HEK293 (cell line): ENCODE measurements at regions not wholly inside any gene's neighbourhood (a gene's known extent, or its start where the extent isn't known, plus 50 kb on each side); places are given as distances from the start of the nearest gene placed in this dataset.

Experiments
- IKZF3 ChIP-seq: fragments of 450-650 bp; IDR thresholded peaks from 2 replicates; pipeline ENCODE4 v1.5.0; 2018; ENCODE audit warnings: missing biosample characterization, mild to moderate bottlenecking, missing genetic modification characterization, moderate library complexity
- MEIS1 ChIP-seq: sonication (generic); formaldehyde crosslinking; IDR thresholded peaks from 2 replicates; pipeline ENCODE4 v1.8.1; 2022; ENCODE audit warnings: missing genetic modification reagents, mild to moderate bottlenecking, borderline replicate concordance
- OSR2 ChIP-seq: fragments of 450-650 bp; formaldehyde crosslinking; IDR thresholded peaks from 2 replicates; pipeline ENCODE4 v1.5.1; 2016; ENCODE audit warnings: missing biosample characterization, missing genetic modification characterization
- SETDB1 ChIP-seq: IDR thresholded peaks from one replicate; pipeline ENCODE4 v1.6.1; 2017; ENCODE audit warnings: mild to moderate bottlenecking, low read length, moderate library complexity, mixed read lengths; ENCODE audit not compliant: insufficient read length
- YY1 ChIP-seq: fragments of 450-650 bp; formaldehyde crosslinking; IDR thresholded peaks from 2 replicates; pipeline ENCODE4 v1.5.1; 2018; ENCODE audit warnings: missing biosample characterization, missing genetic modification characterization
- ZFP37 ChIP-seq: fragments of 450-650 bp; formaldehyde crosslinking; IDR thresholded peaks from 2 replicates; pipeline ENCODE4 v1.5.1; 2016; ENCODE audit warnings: missing biosample characterization, missing genetic modification characterization
- ZNF350 ChIP-seq: fragments of 450-650 bp; formaldehyde crosslinking; IDR thresholded peaks from 2 replicates; pipeline ENCODE4 v1.5.0; 2017; ENCODE audit warnings: missing biosample characterization, mild to moderate bottlenecking, missing genetic modification characterization
- ZNF404 ChIP-seq: fragments of 450-650 bp; formaldehyde crosslinking; IDR thresholded peaks from 2 replicates; pipeline ENCODE4 v1.5.1; 2017; ENCODE audit warnings: missing biosample characterization, missing genetic modification characterization
- ZNF426 ChIP-seq: fragments of 450-650 bp; formaldehyde crosslinking; IDR thresholded peaks from 2 replicates; pipeline ENCODE4 v1.5.1; 2017; ENCODE audit warnings: missing biosample characterization, missing genetic modification characterization, mild to moderate bottlenecking, inconsistent platforms, moderate library complexity
- ZNF596 ChIP-seq: fragments of 450-650 bp; IDR thresholded peaks from 2 replicates; pipeline ENCODE4 v1.5.0; 2018; ENCODE audit warnings: missing biosample characterization, mild to moderate bottlenecking, missing genetic modification characterization, moderate library complexity
- ZNF600 ChIP-seq: fragments of 450-650 bp; formaldehyde crosslinking; IDR thresholded peaks from 2 replicates; pipeline ENCODE4 v1.5.1; 2016; ENCODE audit warnings: missing biosample characterization, missing genetic modification characterization
- ZNF654 ChIP-seq: fragments of 450-650 bp; formaldehyde crosslinking; IDR thresholded peaks from 2 replicates; pipeline ENCODE4 v1.5.1; 2016; ENCODE audit warnings: low read depth, missing biosample characterization, missing genetic modification characterization
- TF ChIP-seq, protein P1 (sequence below): fragments of 450-650 bp; formaldehyde crosslinking; IDR thresholded peaks from 2 replicates; pipeline ENCODE4 v1.5.1; 2016; ENCODE audit warnings: missing biosample characterization, missing genetic modification characterization
- TF ChIP-seq, protein P2 (sequence below): fragments of 450-650 bp; formaldehyde crosslinking; IDR thresholded peaks from 2 replicates; pipeline ENCODE4 v1.5.1; 2016; ENCODE audit warnings: missing biosample characterization, missing genetic modification characterization
- TF ChIP-seq, protein P3 (sequence below): fragments of 450-650 bp; formaldehyde crosslinking; IDR thresholded peaks from 2 replicates; pipeline ENCODE4 v1.5.1; 2017; ENCODE audit warnings: missing biosample characterization, missing genetic modification characterization
- TF ChIP-seq, protein P4 (sequence below): fragments of 450-650 bp; formaldehyde crosslinking; IDR thresholded peaks from 2 replicates; pipeline ENCODE4 v1.5.1; 2016; ENCODE audit warnings: missing biosample characterization, missing genetic modification characterization, low read depth
- TF ChIP-seq, protein P5 (sequence below): fragments of 450-650 bp; formaldehyde crosslinking; IDR thresholded peaks from 2 replicates; pipeline ENCODE4 v1.5.1; 2016; ENCODE audit warnings: missing biosample characterization, missing genetic modification characterization
- TF ChIP-seq, protein P6 (sequence below): fragments of 450-650 bp; formaldehyde crosslinking; IDR thresholded peaks from 2 replicates; pipeline ENCODE4 v1.5.1; 2016; ENCODE audit warnings: missing biosample characterization, missing genetic modification characterization, borderline replicate concordance
- TF ChIP-seq, protein P7 (sequence below): fragments of 450-650 bp; formaldehyde crosslinking; IDR thresholded peaks from 2 replicates; pipeline ENCODE4 v1.5.1; 2017; ENCODE audit warnings: missing biosample characterization, mild to moderate bottlenecking, missing genetic modification characterization, moderate library complexity
- TF ChIP-seq, protein P8 (sequence below): fragments of 450-650 bp; formaldehyde crosslinking; IDR thresholded peaks from 2 replicates; pipeline ENCODE4 v1.5.1; 2017; ENCODE audit warnings: missing biosample characterization, missing genetic modification characterization
- TF ChIP-seq, protein P9 (sequence below): fragments of 450-650 bp; formaldehyde crosslinking; IDR thresholded peaks from 2 replicates; pipeline ENCODE4 v1.5.1; 2016; ENCODE audit warnings: missing biosample characterization, missing genetic modification characterization, low read depth

DNA sequence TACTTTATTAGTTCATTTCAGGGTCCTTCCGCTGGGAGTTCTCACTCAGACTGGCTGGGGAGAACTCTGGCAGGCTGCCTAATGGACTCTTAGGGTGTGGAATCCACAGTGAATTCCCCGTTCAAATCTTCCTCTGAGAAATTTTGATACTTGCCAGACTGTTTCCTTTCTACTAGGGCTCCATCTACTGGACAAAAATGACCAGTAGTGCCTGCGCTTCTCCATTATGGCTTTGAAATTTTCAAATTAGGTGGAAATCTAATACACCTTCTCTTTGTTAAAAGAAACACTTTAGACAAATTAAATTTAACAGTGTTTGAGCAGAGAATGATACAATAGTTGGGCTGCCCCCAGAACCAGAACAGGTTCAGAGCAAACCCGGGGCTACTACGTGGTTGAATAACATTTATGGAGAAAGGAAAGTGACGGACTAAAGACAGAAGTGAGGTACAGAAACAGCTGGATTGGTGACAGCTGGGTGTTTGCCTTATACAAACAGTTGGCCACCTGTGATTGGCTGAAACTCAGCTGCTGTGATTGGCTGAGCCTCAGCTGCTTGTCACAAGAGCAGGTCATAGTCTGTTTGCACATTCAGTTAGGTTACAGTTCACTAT, 52.9 kb upstream of the FDX1 start (continued):
- TF ChIP-seq, protein P1, sequence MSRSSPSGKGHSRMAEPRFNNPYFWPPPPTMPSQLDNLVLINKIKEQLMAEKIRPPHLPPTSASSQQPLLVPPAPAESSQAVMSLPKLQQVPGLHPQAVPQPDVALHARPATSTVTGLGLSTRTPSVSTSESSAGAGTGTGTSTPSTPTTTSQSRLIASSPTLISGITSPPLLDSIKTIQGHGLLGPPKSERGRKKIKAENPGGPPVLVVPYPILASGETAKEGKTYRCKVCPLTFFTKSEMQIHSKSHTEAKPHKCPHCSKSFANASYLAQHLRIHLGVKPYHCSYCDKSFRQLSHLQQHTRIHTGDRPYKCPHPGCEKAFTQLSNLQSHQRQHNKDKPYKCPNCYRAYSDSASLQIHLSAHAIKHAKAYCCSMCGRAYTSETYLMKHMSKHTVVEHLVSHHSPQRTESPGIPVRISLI: no peak
- 0 out of 2 replicates have a peak, but pooled peaks have one; percentile 8 for TF ChIP-seq ZNF600 (tag by site-specific recombination)
- TF ChIP-seq, protein P2, sequence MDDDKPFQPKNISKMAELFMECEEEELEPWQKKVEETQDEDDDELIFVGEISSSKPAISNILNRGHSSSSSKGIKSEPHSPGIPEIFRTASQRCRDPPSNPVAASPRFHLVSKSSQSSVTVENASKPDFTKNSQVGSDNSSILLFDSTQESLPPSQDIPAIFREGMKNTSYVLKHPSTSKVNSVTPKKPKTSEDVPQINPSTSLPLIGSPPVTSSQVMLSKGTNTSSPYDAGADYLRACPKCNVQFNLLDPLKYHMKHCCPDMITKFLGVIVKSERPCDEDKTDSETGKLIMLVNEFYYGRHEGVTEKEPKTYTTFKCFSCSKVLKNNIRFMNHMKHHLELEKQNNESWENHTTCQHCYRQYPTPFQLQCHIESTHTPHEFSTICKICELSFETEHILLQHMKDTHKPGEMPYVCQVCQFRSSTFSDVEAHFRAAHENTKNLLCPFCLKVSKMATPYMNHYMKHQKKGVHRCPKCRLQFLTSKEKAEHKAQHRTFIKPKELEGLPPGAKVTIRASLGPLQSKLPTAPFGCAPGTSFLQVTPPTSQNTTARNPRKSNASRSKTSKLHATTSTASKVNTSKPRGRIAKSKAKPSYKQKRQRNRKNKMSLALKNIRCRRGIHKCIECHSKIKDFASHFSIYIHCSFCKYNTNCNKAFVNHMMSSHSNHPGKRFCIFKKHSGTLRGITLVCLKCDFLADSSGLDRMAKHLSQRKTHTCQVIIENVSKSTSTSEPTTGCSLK (tag by site-specific recombination): no peak
- no peak for TF ChIP-seq ZNF350 (tag by site-specific recombination)
- TF ChIP-seq, protein P3, sequence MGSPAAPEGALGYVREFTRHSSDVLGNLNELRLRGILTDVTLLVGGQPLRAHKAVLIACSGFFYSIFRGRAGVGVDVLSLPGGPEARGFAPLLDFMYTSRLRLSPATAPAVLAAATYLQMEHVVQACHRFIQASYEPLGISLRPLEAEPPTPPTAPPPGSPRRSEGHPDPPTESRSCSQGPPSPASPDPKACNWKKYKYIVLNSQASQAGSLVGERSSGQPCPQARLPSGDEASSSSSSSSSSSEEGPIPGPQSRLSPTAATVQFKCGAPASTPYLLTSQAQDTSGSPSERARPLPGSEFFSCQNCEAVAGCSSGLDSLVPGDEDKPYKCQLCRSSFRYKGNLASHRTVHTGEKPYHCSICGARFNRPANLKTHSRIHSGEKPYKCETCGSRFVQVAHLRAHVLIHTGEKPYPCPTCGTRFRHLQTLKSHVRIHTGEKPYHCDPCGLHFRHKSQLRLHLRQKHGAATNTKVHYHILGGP (tag by site-specific recombination): no peak
- no peak for TF ChIP-seq ZNF404 (tag by site-specific recombination)
- TF ChIP-seq SETDB1: no peak
- TF ChIP-seq, protein P4, sequence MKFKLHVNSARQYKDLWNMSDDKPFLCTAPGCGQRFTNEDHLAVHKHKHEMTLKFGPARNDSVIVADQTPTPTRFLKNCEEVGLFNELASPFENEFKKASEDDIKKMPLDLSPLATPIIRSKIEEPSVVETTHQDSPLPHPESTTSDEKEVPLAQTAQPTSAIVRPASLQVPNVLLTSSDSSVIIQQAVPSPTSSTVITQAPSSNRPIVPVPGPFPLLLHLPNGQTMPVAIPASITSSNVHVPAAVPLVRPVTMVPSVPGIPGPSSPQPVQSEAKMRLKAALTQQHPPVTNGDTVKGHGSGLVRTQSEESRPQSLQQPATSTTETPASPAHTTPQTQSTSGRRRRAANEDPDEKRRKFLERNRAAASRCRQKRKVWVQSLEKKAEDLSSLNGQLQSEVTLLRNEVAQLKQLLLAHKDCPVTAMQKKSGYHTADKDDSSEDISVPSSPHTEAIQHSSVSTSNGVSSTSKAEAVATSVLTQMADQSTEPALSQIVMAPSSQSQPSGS: no peak
- TF ChIP-seq MEIS1 (CRISPR knock-in tag): no peak
- TF ChIP-seq, protein P5, sequence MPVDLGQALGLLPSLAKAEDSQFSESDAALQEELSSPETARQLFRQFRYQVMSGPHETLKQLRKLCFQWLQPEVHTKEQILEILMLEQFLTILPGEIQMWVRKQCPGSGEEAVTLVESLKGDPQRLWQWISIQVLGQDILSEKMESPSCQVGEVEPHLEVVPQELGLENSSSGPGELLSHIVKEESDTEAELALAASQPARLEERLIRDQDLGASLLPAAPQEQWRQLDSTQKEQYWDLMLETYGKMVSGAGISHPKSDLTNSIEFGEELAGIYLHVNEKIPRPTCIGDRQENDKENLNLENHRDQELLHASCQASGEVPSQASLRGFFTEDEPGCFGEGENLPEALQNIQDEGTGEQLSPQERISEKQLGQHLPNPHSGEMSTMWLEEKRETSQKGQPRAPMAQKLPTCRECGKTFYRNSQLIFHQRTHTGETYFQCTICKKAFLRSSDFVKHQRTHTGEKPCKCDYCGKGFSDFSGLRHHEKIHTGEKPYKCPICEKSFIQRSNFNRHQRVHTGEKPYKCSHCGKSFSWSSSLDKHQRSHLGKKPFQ (tag by site-specific recombination): no peak
- TF ChIP-seq OSR2 (tag by site-specific recombination): no peak
- TF ChIP-seq, protein P6, sequence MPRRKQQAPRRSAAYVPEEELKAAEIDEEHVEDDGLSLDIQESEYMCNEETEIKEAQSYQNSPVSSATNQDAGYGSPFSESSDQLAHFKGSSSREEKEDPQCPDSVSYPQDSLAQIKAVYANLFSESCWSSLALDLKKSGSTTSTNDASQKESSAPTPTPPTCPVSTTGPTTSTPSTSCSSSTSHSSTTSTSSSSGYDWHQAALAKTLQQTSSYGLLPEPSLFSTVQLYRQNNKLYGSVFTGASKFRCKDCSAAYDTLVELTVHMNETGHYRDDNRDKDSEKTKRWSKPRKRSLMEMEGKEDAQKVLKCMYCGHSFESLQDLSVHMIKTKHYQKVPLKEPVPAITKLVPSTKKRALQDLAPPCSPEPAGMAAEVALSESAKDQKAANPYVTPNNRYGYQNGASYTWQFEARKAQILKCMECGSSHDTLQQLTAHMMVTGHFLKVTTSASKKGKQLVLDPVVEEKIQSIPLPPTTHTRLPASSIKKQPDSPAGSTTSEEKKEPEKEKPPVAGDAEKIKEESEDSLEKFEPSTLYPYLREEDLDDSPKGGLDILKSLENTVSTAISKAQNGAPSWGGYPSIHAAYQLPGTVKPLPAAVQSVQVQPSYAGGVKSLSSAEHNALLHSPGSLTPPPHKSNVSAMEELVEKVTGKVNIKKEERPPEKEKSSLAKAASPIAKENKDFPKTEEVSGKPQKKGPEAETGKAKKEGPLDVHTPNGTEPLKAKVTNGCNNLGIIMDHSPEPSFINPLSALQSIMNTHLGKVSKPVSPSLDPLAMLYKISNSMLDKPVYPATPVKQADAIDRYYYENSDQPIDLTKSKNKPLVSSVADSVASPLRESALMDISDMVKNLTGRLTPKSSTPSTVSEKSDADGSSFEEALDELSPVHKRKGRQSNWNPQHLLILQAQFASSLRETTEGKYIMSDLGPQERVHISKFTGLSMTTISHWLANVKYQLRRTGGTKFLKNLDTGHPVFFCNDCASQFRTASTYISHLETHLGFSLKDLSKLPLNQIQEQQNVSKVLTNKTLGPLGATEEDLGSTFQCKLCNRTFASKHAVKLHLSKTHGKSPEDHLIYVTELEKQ (tag by site-specific recombination): no peak
- TF ChIP-seq, protein P7, sequence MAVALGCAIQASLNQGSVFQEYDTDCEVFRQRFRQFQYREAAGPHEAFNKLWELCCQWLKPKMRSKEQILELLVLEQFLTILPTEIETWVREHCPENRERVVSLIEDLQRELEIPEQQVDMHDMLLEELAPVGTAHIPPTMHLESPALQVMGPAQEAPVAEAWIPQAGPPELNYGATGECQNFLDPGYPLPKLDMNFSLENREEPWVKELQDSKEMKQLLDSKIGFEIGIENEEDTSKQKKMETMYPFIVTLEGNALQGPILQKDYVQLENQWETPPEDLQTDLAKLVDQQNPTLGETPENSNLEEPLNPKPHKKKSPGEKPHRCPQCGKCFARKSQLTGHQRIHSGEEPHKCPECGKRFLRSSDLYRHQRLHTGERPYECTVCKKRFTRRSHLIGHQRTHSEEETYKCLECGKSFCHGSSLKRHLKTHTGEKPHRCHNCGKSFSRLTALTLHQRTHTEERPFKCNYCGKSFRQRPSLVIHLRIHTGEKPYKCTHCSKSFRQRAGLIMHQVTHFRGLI (tag by site-specific recombination): no peak; the same call in 1 of the 2 replicates
- no peak for TF ChIP-seq ZNF426 (tag by site-specific recombination)
- TF ChIP-seq YY1 (tag by site-specific recombination): no peak
- TF ChIP-seq, protein P8, sequence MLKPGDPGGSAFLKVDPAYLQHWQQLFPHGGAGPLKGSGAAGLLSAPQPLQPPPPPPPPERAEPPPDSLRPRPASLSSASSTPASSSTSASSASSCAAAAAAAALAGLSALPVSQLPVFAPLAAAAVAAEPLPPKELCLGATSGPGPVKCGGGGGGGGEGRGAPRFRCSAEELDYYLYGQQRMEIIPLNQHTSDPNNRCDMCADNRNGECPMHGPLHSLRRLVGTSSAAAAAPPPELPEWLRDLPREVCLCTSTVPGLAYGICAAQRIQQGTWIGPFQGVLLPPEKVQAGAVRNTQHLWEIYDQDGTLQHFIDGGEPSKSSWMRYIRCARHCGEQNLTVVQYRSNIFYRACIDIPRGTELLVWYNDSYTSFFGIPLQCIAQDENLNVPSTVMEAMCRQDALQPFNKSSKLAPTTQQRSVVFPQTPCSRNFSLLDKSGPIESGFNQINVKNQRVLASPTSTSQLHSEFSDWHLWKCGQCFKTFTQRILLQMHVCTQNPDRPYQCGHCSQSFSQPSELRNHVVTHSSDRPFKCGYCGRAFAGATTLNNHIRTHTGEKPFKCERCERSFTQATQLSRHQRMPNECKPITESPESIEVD (tag by site-specific recombination): no peak
- peak; percentile 44; the same call in 1 of the 2 replicates for TF ChIP-seq IKZF3 (tag by site-specific recombination)
- TF ChIP-seq ZNF596 (tag by site-specific recombination): no peak
- TF ChIP-seq ZFP37: no peak
- peak; percentile 91 for TF ChIP-seq ZNF654 (tag by site-specific recombination)
- TF ChIP-seq, protein P9, sequence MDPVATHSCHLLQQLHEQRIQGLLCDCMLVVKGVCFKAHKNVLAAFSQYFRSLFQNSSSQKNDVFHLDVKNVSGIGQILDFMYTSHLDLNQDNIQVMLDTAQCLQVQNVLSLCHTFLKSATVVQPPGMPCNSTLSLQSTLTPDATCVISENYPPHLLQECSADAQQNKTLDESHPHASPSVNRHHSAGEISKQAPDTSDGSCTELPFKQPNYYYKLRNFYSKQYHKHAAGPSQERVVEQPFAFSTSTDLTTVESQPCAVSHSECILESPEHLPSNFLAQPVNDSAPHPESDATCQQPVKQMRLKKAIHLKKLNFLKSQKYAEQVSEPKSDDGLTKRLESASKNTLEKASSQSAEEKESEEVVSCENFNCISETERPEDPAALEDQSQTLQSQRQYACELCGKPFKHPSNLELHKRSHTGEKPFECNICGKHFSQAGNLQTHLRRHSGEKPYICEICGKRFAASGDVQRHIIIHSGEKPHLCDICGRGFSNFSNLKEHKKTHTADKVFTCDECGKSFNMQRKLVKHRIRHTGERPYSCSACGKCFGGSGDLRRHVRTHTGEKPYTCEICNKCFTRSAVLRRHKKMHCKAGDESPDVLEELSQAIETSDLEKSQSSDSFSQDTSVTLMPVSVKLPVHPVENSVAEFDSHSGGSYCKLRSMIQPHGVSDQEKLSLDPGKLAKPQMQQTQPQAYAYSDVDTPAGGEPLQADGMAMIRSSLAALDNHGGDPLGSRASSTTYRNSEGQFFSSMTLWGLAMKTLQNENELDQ (tag by site-specific recombination): no peak
